ENCODE measurements at regions not wholly inside any gene's neighbourhood (a gene's known extent, or its start where the extent isn't known, plus 50 kb on each side); places are given as distances from the start of the nearest gene placed in this dataset.

DNA sequence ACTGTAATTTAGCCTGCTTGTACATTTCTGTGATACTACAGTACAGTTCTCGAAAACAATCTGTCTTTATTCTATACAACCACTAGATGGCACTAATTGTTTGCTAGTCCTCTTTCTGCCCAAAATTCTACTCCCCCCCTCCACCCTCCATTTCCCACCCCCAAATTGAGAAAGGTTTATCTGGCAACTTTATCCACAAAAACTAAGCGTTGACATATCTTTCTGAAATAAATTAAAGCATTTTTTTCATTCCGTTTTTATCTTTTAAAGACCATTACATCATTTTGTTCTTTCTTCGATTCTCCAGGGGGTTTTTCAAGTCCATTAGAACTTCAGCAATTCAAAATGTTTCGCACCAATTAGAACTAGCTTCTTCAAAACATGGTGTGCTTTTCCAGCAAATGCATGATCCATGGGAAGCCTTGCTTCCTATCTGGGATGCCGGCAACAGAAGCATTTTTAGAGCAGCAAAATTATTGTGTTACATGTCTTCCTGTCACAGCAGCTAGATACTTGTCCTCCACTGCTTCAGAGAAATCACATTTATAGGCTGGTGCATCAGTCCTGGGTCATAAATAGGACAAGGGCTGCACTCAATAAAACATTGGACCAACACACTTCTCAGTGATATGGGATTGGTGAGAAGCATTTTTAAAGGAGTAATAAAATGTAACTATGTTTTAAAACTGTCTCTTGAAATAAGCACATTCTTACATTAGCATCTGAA, 241.3 kb downstream of the PAX3 start:
- Histone ChIP-seq H3K27me3 (ENCODE audit: control insufficient read depth, insufficient read depth, low read length) (peaks cover 9% of the 10 kb centered on the region), H2AFZ (replicated peaks; ENCODE audit: low read length, poor library complexity) (no peak overlapping the region), H3K18ac (ENCODE audit: low read depth, low read length) (no peak overlapping the region), H4K91ac (ENCODE audit: insufficient read depth, low read depth, low read length) (no peak overlapping the region), H3K27ac (ENCODE audit: insufficient read depth, low read length) (no peak overlapping the region), H3K4ac (ENCODE audit: low read depth, low read length) (no peak overlapping the region), H3K79me1 (ENCODE audit: low read depth in 1 of 2, low read length in 2 of 2) (no peaks in the 10 kb centered on the region), H2BK15ac (ENCODE audit: low read depth, low read length) (no peak overlapping the region), H3K9me1 (ENCODE audit: insufficient read depth, low read length) (no peaks in the 10 kb centered on the region), H3K4me2 (ENCODE audit: low read depth, low read length) (no peak overlapping the region), H3K9ac (ENCODE audit: low read depth, low read length) (no peak overlapping the region), H2BK120ac (ENCODE audit: low read depth, low read length) (no peak overlapping the region), H2AK5ac (ENCODE audit: low read depth, low read length) (no peak overlapping the region), H3K23ac (ENCODE audit: low read depth, low read length) (no peak overlapping the region), H3K4me3 (ENCODE audit: insufficient read depth, low read depth, low read length) (no peak overlapping the region), H4K5ac (ENCODE audit: low read depth, low read length) (no peak overlapping the region), H2BK5ac (ENCODE audit: low read depth, low read length, poor library complexity, severe bottlenecking) (no peak overlapping the region), H4K20me1 (ENCODE audit: insufficient read depth, low read length) (no peaks in the 10 kb centered on the region), H4K8ac (ENCODE audit: low read depth in 2 of 2, low read length in 2 of 2) (no peak overlapping the region), H3K14ac (replicated peaks; ENCODE audit: low read depth, low read length) (no peak overlapping the region), H2AK9ac (replicated peaks; ENCODE audit: low read depth, low read length, poor library complexity) (no peak overlapping the region), H3K56ac (ENCODE audit: extremely low read depth, insufficient read depth, low read length) (no peak overlapping the region), H3K4me1 (ENCODE audit: control insufficient read depth, insufficient read depth, low read length) (no peaks in the 10 kb centered on the region), H3K9me3 (ENCODE audit: control insufficient read depth, insufficient read depth, low read length) (no peaks in the 10 kb centered on the region), H2BK20ac (ENCODE audit: low read depth, low read length) (no peak overlapping the region), H3K36me3 (ENCODE audit: control insufficient read depth, insufficient read depth, low read length) (no peaks in the 10 kb centered on the region)
- WGBS, 2 experiments (ENCODE audit: extremely low coverage in 2 of 2, insufficient read length in 1 of 2) = 18% methylated on average over 3 of the region's 6 CpGs; no CpG with 5 or more reads in 1 of the 2 experiments
- dilution Hi-C loops (cut with HindIII; ENCODE audit: low sequenced_read_pairs, unreplicated experiment) (no loop called here), in situ Hi-C loops (cut with MboI; ENCODE audit: low sequenced_read_pairs) (loop anchor here (25.0 kb wide), 1 partner anchor 530 kb away; no protein-coding TSS in a partner anchor), intact Hi-C loops (cut with micrococcal nuclease) (loop anchor here (1.0 to 10.0 kb wide), 3 partner anchors 505 to 847 kb away; no protein-coding TSS in a partner anchor)
- no TSS peak for BruUV-seq (replicated peaks)
- DNase-seq = no peak
- peak; percentile 54 for ATAC-seq (ENCODE audit: low read depth)
- POLR2A ChIA-PET (ENCODE audit: unreplicated experiment) = no interaction called here
- TF ChIP-seq, protein P1, sequence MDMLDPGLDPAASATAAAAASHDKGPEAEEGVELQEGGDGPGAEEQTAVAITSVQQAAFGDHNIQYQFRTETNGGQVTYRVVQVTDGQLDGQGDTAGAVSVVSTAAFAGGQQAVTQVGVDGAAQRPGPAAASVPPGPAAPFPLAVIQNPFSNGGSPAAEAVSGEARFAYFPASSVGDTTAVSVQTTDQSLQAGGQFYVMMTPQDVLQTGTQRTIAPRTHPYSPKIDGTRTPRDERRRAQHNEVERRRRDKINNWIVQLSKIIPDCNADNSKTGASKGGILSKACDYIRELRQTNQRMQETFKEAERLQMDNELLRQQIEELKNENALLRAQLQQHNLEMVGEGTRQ (IDR thresholded peaks at IDR 0.05; ENCODE audit: low read depth, low read length) = no peak
- TF ChIP-seq NFE2L2 (IDR thresholded peaks at IDR 0.05; ENCODE audit: low read depth, low read length) = no peak
- TF ChIP-seq, protein P2, sequence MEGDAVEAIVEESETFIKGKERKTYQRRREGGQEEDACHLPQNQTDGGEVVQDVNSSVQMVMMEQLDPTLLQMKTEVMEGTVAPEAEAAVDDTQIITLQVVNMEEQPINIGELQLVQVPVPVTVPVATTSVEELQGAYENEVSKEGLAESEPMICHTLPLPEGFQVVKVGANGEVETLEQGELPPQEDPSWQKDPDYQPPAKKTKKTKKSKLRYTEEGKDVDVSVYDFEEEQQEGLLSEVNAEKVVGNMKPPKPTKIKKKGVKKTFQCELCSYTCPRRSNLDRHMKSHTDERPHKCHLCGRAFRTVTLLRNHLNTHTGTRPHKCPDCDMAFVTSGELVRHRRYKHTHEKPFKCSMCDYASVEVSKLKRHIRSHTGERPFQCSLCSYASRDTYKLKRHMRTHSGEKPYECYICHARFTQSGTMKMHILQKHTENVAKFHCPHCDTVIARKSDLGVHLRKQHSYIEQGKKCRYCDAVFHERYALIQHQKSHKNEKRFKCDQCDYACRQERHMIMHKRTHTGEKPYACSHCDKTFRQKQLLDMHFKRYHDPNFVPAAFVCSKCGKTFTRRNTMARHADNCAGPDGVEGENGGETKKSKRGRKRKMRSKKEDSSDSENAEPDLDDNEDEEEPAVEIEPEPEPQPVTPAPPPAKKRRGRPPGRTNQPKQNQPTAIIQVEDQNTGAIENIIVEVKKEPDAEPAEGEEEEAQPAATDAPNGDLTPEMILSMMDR (conservative IDR thresholded peaks at IDR 0.05; ENCODE audit: low read depth, low read length) = peak; percentile 55
- TF ChIP-seq, protein P3, sequence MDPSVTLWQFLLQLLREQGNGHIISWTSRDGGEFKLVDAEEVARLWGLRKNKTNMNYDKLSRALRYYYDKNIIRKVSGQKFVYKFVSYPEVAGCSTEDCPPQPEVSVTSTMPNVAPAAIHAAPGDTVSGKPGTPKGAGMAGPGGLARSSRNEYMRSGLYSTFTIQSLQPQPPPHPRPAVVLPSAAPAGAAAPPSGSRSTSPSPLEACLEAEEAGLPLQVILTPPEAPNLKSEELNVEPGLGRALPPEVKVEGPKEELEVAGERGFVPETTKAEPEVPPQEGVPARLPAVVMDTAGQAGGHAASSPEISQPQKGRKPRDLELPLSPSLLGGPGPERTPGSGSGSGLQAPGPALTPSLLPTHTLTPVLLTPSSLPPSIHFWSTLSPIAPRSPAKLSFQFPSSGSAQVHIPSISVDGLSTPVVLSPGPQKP (IDR thresholded peaks at IDR 0.05; ENCODE audit: borderline replicate concordance, low read depth, low read length) = no peak
- TF ChIP-seq CHD1 (IDR thresholded peaks at IDR 0.05; ENCODE audit: low read depth, low read length) = no peak
- TF ChIP-seq POLR2A (IDR thresholded peaks at IDR 0.05; ENCODE audit: low read depth, low read length) = no peak
- TF ChIP-seq BHLHE40 (IDR thresholded peaks at IDR 0.05; ENCODE audit: low read depth, low read length) = no peak
- TF ChIP-seq RCOR1 (IDR thresholded peaks at IDR 0.05; ENCODE audit: insufficient replicate concordance, low read length) = no peak
- peak; percentile 22; the same call in 1 of the 2 replicates for TF ChIP-seq SMC3 (IDR thresholded peaks at IDR 0.05; ENCODE audit: low read depth, low read length)
- no peak for TF ChIP-seq MAZ (IDR thresholded peaks at IDR 0.05; ENCODE audit: borderline replicate concordance, low read depth, low read length)
- no peak for TF ChIP-seq FOS (IDR thresholded peaks at IDR 0.05; ENCODE audit: low read depth, low read length)
- peak; percentile 55 for TF ChIP-seq RAD21 (IDR thresholded peaks at IDR 0.05; ENCODE audit: low read length)
- no peak for TF ChIP-seq CEBPB (IDR thresholded peaks at IDR 0.05; ENCODE audit: low read depth, low read length)
- TF ChIP-seq MXI1 (IDR thresholded peaks at IDR 0.05; ENCODE audit: borderline replicate concordance, low read depth, low read length) = no peak
- TF ChIP-seq RFX5 (IDR thresholded peaks at IDR 0.05; ENCODE audit: low read depth, low read length) = no peak
- CTCF ChIA-PET = interaction anchor here (0.5 to 1.1 kb wide), 3 partner anchors 32 to 557 kb away, joined by 3 to 8 read pairs (median 5); no protein-coding TSS in a partner anchor
